Ascending aorta (tissue), 2 donors: ENCODE measurements at regions not wholly inside any gene's neighbourhood (a gene's known extent, or its start where the extent isn't known, plus 50 kb on each side); places are given as distances from the start of the nearest gene placed in this dataset.

ENCODE experiments used
- DNase-seq, 2 donors: peaks; one replicate each; pipeline ENCODE4 v3.0.0-alpha.2; 2019; ENCODE audit warnings: low spot score in 2 of 2
- H3K27ac ChIP-seq, 2 donors: fragments of 200-600 bp; sonication (generic); one replicate each; pipeline ENCODE4 v1.5.1; 2016 to 2017; ENCODE audit warnings: mild to moderate bottlenecking in 1 of 2
- H3K27me3 ChIP-seq: fragments of 200-600 bp; sonication (generic); one replicate; pipeline ENCODE4 v1.5.1; 2017
- H3K36me3 ChIP-seq, 2 donors: fragments of 200-600 bp; sonication (generic); one replicate each; pipeline ENCODE4 v1.5.1; 2016
- H3K4me1 ChIP-seq, 2 donors: fragments of 200-600 bp; sonication (generic); one replicate each; pipeline ENCODE4 v1.5.1; 2016 to 2017; ENCODE audit warnings: mild to moderate bottlenecking in 1 of 2
- H3K4me3 ChIP-seq, 2 donors: fragments of 200-600 bp; sonication (generic); one replicate each; pipeline ENCODE4 v1.5.1; 2016 to 2017; ENCODE audit warnings: mild to moderate bottlenecking in 1 of 2
- H3K9me3 ChIP-seq, 2 donors: fragments of 200-600 bp; sonication (generic); one replicate each; pipeline ENCODE4 v1.5.1; 2016
- CTCF ChIP-seq, 3 experiments: fragments of 200-600 bp in 2 of 3; fragments of 450-650 bp in 1 of 3; sonication (generic) in 2 of 3; IDR thresholded peaks; one replicate each; pipeline ENCODE4 v1.5.1; 2016 to 2019; ENCODE audit warnings: antibody characterized with exemption in 3 of 3, mild to moderate bottlenecking in 1 of 3, moderate library complexity in 1 of 3
- intact Hi-C: fragments of 100-400 bp; cut with DNase I; formaldehyde crosslinking; loops from one replicate; pipeline ENCODE4 v1.15.1; 2023

GRCh38 chr18:24685254-24685959, 225.0 kb downstream of the HRH4 start:
- H3K9me3 ChIP-seq = peaks cover 0 to 3% of the 10 kb centered on the region in 2 donors

GRCh38 chr18:24695168-24695567, 234.7 kb downstream of the HRH4 start:
- Histone ChIP-seq H3K36me3 (no peaks in the 10 kb centered on the region), H3K27ac (no peak overlapping the region), H3K4me3 (no peak overlapping the region), H3K27me3 (no peaks in the 10 kb centered on the region), H3K4me1 (no peaks in the 10 kb centered on the region), H3K9me3 (no peaks in the 10 kb centered on the region)
- no peak for TF ChIP-seq CTCF (IDR thresholded peaks at IDR 0.05)
- DNase-seq = no peak
- intact Hi-C loops = no loop called here

More at GRCh38 chr18:24685254-24685959, 225.0 kb downstream of the HRH4 start:
- no peaks in the 10 kb centered on the region for H3K27me3 ChIP-seq
- intact Hi-C loops = no loop called here
- no peak for TF ChIP-seq CTCF (IDR thresholded peaks at IDR 0.05)
- no peaks in the 10 kb centered on the region for H3K36me3 ChIP-seq
- H3K27ac ChIP-seq = no peak overlapping the region
- DNase-seq = no peak
- no peak overlapping the region for H3K4me3 ChIP-seq
- H3K4me1 ChIP-seq = no peaks in the 10 kb centered on the region

- intact Hi-C loops = no loop called here
- H3K36me3 ChIP-seq = no peaks in the 10 kb centered on the region
- H3K9me3 ChIP-seq = no peaks in the 10 kb centered on the region
- no peak for TF ChIP-seq CTCF (IDR thresholded peaks at IDR 0.05)
- DNase-seq = no peak
- H3K27ac ChIP-seq = no peak overlapping the region
- no peaks in the 10 kb centered on the region for H3K27me3 ChIP-seq
- no peak overlapping the region for H3K4me3 ChIP-seq
- H3K4me1 ChIP-seq = no peaks in the 10 kb centered on the region
These were observed 241.6 kb downstream of the HRH4 start for GRCh38 chr18:24702001-24702515.

- TF ChIP-seq CTCF (IDR thresholded peaks at IDR 0.05) = no peak
- Histone ChIP-seq H3K36me3 (no peaks in the 10 kb centered on the region), H3K27me3 (no peaks in the 10 kb centered on the region), H3K4me1 (no peaks in the 10 kb centered on the region), H3K4me3 (no peak overlapping the region), H3K9me3 (no peaks in the 10 kb centered on the region), H3K27ac (no peak overlapping the region)
- no peak for DNase-seq
- intact Hi-C loops = no loop called here
These were observed 242.9 kb downstream of the HRH4 start for GRCh38 chr18:24703316-24703715.

GRCh38 chr18:24704946-24705630, 244.7 kb downstream of the HRH4 start:
- Histone ChIP-seq H3K4me1 (no peaks in the 10 kb centered on the region), H3K9me3 (no peaks in the 10 kb centered on the region), H3K36me3 (no peaks in the 10 kb centered on the region), H3K27ac (no peak overlapping the region), H3K27me3 (no peaks in the 10 kb centered on the region), H3K4me3 (no peak overlapping the region)
- intact Hi-C loops = no loop called here
- no peak for DNase-seq
- TF ChIP-seq CTCF (IDR thresholded peaks at IDR 0.05) = no peak
